SK-N-DZ (cell line): ENCODE measurements at regions not wholly inside any gene's neighbourhood (a gene's known extent, or its start where the extent isn't known, plus 50 kb on each side); places are given as distances from the start of the nearest gene placed in this dataset.
"Not testable (repeated sequence)": the region's sequence is repeated elsewhere in the genome, so short reads cannot be mapped to it uniquely, and the experiment has no call there.

Experiments
- DNase-seq: peaks from one replicate; pipeline ENCODE4 v3.0.0-alpha.2; 2015; ENCODE audit warnings: low spot score

DNA sequence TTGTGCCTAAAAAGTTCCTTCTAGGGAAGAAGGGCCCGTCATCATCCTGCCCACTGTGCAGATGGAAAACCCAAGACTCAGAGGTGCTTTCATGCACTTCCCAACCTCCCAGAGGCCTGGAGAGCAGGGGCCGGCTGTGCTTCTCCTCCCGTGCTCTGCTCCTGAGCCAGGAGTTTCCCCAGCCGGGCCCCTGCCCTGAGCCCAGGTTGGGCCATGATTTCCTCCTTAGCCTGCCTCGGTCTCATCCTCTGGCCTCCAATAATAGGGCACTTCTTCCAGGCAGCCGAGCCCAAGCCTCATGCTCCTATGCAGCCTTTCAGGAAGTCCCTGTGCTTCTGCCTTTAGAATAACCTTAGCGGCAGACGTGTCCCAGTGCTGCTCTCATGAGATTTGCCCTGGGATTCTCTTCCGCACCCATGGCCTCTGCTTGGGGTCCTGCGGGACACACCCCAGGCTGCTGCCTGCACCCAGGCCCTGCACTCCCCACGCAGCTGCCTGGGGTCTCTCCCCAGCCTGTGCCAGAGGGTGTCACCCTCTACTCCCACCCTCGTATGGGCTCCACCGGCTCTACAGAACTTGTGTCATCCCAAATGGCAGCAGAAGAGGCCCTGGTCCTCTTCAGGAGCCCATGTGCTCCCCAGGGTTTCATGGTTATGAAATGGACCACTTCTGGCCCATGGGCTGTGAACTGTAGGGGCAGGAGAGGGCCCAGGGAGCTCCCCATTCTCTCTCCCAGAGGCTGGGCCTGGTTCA lies 359.3 kb downstream of the ADGRD1 start:
- DNase-seq: no peak

DNA sequence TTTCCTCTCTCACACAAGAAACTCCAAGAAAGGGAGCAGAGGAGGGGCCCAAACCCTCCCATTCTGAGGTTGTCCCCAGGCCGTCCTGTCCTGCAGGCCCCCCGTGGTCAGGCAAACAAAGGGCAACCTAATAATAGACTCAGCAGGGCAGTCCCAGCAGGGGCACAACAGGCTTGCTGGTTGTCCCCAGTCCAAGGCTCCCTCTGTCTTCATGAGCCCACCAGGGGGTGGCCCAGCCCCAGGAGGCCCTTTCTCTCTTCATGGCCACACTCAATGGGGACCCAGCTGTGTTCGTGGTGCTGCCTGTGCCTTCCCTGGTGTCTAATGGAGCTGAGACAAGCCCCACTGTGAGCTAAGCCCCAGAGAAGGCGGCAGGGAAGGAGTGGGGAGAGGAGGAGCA lies 359.9 kb downstream of the ADGRD1 start:
- no peak for DNase-seq

DNA sequence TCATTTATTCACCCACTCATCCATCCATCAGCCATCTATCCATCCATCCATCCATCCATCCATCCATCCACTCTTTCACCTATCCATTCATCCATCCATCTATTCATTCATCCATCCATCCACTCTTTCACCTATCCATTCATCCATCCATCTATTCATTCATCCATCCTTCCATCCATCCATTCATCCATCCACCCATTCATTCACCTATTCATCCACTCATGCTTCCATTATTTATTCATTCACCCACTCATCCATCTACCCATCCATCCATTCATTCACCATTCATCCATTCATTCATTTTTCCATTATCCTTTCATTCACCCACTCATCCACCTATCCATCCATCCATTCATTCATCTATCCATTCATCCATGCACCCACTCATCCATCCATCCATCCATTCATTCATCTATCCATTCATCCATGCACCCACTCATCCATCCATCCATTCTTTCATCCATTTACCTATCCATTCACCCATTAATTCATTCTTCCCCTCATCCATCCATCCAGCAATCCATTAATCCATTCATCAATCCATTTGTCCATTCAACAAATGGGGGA lies 360.9 kb downstream of the ADGRD1 start:
- DNase-seq: no peak

DNA sequence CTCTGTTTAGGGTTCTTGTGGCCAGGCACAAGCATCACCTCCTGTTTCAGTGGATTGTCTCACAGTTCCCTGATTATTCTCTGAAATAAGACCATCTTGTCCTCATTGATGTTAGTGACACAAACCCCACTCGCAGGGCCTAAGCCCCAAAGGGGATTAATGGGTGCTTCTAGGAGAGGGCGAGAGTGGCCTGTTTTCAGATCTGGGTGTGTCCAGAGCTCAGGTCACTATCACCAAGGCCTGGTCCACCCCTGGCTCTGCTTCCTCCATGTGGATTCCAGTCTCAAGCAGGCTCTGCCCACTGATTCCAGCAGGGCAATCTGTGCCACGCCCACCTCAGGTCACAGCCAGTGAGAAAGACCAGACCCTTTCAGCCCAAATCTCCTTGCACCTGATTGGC lies 361.9 kb downstream of the ADGRD1 start:
- DNase-seq: peak; percentile 43

DNA sequence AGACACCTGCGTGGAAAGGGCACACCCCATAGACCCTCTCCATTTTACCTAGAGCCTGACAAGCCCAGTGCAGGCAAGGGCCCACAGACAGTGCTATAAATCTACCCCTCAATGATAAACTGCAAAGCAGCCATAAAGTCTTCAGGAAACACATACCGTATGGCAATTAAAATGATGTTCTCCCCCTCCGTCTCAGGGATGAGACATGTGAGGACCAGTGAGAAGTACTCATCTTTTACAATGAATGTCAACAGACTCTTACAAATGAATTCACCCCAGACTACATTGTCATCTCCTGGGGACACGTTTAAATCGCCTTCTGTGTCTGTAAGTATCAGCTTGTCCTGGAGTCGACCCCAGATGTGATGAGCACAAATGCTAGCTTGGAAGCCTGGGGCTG lies 362.7 kb downstream of the ADGRD1 start:
- DNase-seq: no peak

DNA sequence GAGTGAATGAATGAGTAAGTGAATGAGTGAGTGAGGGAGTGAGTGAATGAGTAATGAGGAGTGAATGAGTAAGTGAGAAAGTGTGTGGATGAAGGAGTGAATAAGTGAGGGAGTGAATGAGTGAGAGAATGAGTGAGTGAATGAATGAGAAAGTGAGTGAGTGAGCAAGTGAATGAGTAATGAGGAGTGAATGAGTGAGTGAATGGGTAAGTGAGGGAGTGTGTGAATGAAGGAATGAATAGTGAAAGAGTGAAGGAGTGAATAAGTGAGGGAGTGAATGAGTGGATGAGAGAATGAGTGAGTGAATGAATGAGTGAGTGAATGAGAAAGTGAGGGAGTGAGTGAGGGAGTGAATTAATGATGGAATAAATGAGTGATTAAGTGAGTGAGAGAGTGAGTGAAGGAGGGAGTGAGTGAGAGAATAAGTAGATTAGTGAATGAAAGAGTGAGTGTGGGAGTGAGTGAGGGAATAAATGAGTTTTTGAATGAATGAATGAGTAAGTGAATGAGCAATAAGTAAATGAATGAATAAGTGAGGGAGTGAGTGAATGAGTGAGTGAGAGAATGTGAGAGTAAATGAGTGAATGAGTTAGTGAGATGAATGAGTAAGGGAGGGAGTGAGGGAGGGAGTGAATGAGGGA lies 364.5 kb downstream of the ADGRD1 start:
- DNase-seq: no peak

DNA sequence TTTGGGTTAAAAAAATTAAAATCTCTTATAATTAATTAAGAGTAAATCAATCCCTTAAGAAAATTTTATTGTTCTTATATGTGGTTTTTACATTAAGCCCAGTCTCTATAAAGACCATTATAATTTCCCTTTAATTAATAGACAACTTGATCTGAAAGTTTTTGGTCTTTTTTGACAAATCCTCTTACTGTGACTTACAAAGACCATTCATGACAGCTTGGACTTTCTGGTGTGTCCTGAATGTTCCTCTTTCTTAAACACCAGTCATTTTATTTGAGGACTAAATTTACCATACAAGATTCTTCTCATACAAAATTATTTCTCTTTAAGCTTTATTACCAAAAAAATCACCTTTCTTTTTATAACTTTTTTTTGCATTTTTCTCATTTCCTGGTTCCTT lies 368.3 kb downstream of the ADGRD1 start:
- no peak for DNase-seq

DNA sequence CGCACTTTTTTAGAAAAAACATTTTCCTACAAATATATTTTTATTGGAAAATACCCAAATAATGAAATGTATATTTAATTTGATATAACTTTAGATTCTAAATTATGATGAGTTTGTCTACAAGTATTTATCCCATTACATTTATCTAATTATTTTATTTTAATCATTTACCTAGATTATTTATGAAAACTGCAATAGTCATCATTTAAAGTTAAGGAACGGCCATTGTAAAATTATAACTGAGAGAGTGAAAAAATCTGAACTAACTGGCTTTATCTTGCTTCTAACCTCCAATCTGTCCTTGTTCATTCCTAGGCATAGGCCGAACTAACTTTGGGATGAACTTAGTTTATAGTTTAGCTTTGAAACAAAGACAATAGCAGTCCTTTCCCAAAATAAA lies 368.8 kb downstream of the ADGRD1 start:
- DNase-seq: not testable (repeated sequence)

DNA sequence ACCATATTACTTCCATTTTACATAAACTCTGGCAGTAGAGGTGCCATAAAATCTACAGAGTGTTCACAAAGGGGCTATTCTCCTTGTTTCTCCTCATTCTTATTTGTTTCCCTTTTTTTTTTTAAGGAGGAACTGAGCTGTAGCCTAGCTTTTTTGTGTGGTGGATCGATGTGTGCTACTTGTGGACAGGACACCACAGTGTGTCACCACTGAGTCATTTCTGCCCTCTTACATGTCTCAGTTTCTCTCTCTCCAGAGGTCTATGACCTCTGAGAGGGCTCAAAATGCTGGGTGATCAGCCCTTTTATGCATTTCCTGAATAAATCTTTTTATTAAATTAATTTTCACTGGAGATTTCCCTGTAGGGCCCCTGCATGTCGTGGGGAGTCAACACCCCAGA lies 370.2 kb downstream of the ADGRD1 start:
- DNase-seq: no peak

DNA sequence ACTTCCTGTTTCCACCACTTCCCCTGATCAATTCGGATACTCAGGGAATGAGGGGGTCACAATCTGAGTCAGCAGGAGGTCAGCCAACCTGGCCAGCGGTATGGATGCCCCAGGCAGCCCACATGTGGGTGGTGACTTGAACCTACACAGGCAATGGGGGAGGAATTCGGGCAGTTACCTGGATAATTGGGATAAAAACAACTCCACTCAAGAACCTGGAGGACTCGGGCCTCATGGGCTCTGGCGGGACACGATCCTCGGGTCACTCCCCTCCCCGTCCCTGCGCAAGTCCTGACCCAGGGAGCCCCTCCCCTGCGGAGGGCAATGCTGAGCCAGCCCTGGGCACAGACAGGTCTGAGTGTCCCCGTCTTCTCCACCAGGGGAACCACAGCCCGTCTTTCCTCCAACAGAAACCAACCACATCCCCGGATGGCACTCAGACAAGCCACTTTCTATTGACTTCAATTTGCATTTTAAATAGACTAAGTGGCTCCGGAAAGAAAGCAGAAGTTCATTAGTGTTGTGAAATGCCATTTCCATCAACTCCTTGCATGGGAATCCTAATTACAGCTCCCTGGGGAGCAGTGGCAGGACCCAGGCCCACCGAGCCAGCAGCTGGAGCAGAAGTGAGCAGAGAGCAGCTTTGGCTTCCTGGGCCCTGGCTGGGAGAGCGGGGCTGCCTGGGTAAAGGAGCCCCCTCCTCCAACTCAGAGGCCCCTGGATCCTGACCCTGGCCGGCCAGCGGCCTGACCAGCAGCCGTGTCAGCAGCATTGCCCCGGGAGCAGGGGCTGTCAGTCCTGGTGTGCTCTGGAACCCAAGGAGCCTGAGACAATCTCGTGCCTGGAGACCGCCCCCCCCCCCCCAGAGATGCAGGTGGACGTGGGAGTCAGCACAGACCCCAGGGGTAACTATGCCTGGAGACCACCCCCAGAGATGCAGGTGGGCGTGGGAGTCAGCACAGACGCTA lies 374.1 kb downstream of the ADGRD1 start:
- peak; percentile 73 for DNase-seq

DNA sequence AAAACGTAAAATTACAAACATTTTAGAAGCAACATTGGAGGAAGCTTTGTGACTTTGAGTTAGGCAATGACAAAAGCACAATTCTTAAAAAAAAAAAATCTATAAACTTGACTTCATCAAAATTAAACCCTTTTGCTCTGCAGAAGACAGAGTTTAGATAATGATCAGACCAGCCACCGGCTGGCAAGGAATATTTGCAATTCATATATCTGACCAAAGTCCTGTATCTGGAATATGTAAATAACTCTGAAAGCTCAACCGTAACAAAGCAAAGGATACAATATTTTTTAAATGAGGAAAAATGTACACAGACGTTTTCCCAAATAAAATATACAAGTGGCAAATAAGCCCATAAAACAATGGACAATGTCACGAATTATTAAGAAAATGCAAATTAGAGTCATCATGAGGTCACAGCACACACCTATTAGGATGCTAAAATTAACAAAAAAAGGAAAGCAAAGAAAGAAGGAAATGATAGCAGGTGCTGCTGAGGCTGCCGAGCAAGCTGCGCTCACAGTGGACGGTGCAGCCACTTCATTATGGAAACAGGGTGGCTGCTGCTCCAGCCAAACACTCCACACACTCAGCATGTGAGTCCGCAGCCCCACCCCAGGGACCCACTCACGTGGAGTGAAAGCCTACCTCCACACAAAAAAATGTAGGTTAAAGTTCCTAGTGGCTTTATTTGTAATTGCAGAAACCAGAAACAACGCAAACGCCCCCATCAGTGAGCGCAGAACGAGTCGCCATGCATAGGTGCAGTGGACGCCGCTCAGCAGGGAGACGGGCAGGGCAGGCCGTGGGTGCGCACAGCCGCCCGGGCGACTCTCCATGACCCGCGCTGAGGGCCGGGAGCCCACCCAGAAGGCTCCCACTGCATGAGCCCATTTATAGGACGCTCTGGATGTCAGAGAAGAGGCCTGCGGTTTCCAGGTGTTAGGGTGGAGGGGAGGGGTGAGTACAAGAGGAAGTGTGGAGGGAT lies 375.4 kb downstream of the ADGRD1 start:
- DNase-seq: not testable (repeated sequence)

DNA sequence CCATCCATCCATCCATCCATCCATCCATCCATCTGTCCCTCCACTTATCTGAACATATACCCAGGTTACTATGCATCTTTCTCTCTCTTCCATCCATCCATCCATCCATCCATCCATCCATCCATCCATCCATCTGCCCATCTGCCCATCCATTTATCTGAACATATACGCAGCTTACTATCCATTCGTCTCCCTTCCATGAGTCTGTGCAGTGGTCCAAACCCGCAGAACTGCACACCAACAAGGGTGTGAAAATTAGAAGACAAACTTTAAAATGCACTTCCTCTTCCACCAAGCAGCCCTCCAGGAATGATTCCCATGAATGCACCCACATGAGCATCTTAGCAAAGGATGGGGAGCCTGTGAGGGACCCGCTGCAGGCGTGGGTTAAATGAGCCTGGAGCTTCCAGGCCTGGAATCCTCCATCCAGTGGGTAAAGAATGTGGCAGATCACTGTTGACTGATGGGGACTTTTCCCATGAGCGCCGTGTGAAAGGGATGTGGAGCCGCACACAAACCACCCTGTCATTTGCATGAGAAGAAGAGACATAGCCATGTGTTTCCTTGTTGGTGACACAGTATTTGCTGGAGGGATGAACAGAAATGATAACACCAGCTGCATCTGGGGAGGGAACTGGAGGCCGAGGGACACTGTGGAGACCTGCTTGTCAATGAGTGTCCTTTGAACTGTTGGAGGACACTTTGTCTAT lies 376.6 kb downstream of the ADGRD1 start:
- DNase-seq: no peak

DNA sequence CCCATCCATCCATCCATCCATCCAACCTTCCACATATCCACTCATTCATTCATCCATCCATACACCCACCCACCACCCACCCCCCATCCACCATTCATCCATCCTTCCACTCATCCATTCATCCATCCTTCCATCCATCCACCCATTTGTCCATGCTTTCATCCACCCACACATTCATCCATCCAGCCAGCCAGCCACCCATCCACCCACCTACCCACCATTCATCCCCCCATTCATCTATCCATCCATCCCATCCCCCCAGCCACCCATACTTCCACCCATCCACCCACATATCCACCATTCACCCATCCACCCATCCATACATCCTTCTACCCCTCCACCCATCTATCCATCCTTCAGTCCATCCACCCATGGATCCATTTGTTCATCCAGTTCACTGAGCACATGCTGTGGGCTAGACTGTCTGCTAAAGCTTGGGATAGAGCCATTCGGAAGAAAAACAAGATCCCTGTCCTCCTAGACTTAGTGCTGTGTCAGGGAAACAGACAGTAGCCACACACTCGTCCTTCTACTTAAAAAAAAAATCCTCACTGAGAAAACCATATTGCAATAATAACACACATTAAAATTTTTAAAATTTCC lies 377.5 kb downstream of the ADGRD1 start:
- DNase-seq: no peak

DNA sequence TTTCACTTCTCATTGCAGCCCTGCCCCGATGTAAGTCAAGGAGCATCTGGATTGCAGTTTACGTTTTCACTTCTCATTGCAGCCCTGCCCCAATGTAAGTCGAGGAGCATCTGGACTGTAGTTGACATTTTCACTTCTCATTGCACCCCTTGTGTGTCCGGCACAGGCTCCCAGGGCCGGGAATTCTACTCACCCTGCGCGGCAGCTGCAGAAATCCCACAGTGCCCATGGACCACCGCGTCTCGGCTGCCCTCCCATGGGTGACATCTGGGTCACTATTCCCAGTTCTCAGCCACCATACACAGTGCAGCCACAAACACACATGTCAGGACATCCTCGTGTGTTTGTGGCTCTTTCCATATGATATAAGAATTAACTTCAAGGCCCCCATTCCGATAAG lies 378.5 kb downstream of the ADGRD1 start:
- no peak for DNase-seq

DNA sequence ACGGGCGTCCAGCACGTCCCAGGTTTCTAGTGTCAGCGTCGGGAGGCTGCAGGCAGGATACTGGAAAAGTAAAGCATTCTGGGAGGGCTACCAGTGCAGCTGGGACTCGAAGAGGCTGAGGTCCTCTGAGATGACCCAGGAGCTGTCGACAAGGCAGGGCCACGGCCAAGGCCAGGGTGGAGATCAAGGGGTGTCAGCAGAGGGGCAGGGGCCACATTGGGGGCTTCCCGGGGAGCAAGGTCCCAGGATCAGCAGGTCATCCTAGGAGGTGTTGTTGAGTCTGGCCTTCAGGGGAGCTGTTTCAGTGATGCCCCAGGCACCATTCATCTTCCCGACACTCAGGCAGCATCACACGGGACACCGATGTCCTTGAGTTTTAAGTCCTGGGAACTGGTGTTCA lies 377.8 kb upstream of the SFSWAP start:
- no peak for DNase-seq

DNA sequence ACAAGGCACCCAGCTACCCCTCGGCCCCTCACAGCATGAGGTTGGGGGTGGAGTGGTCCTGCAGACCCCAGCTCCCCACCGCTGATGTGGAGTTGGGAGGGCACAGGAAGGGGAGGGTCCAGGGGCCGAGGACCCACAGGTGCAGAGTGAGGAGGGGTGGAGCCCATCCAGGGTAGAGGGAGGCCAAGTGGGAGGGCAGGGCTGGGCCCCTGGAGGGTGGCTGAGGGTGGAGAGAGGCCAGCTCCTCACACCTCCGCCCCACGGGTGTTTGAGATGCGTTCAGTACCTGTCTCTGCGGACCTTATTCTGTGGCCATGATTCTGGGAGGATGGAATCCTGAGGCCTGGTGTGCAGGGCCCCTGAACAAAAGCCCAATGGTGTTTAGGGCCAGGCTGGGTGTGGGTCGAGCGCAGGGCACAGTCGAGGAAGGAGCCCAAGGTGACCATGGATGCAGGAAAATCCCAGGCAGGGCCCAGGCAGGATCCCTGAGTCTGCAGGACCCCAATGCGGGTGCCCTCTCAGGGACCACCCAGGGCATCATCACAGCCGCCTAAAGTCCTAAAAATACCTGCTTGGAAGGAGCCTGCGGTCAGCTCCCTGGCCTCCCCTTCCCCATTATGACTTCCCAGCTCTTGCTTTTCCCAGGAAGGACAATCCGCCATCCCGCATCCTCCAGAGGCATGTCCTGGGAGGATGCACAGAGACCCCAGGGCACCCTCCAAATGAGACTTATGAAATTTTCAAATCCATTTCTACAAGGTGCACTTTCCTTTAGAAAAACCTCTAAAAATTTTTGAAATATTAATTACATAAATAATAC lies 377.1 kb upstream of the SFSWAP start:
- DNase-seq: no peak

DNA sequence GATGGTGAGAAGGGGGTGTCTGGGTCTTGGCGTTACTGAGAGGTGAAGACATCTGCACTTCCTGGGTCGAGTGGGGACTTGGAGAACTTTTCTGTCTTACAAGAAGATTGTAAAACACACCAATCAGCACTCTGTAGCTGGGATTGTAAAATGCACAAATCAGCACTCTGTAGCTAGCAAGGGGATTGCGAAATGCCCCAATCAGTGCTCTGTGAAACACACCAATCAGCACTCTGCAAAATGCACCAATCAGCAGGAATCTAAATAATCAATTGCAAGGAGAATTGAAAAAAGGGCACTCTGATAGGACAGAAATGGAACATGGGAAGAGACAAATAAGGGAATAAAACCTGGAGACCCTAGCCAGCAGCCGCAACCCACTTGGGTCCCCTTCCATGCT lies 376.1 kb upstream of the SFSWAP start:
- no peak for DNase-seq

DNA sequence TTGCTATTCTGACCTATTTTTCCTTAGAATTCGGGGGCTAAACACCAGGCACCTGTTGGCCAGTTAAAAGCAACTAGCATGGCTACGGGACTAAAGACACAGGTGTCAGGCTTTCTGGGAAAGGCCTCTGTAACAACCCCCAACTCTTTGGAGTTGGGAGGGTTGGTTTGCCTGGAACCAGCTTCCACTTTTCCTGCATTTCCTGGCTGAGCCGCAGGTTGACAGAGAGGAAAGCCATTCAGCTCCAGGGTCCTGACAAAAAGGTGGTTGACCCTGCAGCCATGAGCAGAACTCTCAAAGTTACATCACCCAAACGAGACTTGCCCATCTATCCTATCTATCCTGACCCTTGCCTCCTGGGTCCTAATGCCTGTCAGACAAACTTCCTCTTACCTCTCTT lies 375.4 kb upstream of the SFSWAP start:
- DNase-seq: no peak

DNA sequence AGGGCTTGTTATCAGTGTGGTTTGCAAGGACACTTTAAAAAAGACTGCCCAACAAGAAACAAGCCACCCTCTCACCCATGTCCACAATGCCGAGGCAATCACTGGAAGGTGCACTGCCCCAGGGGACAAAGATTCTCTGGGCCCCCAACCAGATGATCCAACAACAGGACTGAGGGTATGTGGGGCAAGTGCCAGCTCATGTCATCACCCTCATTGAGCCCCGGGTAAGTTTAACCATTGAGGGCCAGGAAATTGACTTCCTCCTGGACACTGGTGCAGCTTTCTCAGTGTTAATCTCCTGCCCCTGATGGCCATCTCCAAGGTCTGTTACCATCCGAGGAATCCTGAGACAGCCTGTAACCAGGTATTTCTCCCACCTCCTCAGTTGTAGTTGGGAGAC lies 373.0 kb upstream of the SFSWAP start:
- not testable (repeated sequence) for DNase-seq
